GM21619 (cell line): ENCODE measurements at regions not wholly inside any gene's neighbourhood (a gene's known extent, or its start where the extent isn't known, plus 50 kb on each side); places are given as distances from the start of the nearest gene placed in this dataset.

Source experiments
- ATAC-seq: cut with Tn5 transposase; IDR thresholded peaks from one replicate; pipeline ENCODE4 v1.9.1; 2021; ENCODE audit not compliant: unreplicated experiment

DNA sequence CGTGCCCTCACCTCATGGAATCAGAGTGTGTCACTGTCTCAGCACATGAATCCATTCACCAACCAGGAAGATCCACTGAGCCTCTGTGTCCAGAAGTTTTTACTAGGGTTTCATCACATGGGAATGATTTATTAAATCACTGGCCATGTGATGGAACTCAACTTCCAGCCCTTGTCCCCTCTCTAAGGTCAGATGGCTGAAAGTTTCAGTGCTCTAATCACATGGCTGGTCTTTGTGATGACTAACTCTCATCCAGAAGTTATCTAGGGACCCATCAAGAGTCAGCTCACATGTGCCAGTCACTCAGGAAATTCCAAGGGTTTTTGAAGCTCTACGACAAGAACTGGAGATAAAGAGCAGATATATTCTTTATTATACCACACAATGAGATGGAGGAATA, 140.5 kb upstream of the GYPC start:
- no peak for ATAC-seq

DNA sequence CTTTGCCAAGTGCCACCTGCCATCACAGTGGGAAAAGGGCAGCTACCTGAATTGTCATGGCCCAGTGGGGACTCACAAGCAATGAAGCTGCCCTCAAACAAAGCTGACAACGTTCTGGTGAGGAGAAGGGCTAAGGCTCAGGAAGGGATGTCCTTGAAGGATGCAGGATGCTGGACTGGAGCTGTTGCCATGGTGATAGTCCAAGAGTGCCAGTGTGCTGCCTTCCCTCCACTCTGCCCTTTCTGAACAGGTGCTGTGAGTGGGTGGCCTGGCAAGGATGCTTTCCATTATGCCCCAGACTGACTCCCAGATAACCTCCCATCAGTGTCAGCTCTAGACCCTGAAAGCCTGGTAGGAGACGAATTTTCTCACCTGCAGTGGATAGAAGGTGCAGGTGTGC, 137.8 kb upstream of the GYPC start:
- ATAC-seq, result no peak

DNA sequence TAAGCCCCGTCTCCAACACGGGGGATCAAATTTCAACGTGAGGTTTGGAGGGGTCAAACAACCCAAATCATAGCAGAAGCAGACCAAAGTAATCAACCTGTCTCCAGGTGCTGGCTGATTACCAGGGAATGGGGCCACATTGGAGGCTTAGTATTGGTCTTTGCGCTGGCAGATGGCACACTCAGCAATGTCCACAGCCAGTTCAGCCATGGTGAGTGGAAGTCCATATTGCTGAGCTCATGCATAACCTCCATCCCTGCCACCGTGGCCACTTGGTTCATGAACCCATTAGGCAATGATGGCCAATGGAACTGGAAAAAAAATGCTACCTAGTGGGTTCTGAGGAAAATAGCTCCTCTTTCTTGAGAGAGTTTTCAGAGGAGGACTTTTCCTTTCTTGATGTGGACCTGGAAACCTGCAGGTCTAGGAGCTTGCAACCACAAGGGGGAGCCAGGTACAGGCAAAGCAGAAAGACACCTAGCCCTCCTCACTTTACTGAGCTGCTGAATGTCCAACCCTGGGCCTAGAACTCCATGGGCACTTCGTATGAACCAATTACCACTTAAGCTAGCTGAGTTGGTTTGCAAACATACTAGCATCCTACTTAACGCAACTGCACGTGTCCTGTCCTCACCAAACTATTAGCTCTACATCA, 128.0 kb upstream of the GYPC start:
- ATAC-seq, result peak; percentile 85

DNA sequence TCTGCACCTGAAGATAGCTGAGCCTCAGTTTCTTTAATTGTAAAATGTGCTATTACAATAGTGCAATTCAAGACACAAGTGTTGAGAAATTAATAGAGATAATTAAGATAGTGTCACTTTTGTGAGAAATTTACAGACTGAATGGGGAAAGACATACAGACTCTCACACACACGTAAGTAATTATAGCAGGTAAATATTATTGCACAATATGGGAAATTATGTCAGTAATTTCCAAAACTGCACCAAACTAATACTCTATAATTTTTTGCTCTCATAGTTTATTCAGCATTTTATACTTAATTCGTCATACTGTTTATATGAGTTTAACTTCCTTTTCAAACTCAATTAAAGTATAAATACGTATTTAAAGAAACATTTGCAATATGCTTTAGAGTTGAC, 124.9 kb upstream of the GYPC start:
- no peak for ATAC-seq

DNA sequence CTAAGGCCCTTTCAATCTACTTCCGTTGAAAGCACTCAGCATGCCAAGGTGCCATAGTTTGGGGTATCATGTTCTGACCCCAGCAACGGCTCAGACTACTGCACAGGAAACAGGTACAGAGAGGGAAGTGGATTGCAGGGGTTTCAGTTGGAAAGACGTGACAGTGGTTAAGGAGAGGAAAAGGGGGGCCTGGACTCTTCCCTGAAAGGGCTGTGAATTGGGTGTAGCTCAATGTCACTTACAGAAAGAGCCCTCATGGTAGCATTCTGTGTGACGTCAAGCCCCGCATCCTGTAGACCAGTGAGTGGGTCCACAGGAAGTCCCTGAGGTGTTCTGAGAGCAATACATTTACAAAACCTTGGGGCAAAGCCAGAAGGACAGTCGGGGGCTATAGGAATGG, 121.5 kb upstream of the GYPC start:
- peak; percentile 62 for ATAC-seq

DNA sequence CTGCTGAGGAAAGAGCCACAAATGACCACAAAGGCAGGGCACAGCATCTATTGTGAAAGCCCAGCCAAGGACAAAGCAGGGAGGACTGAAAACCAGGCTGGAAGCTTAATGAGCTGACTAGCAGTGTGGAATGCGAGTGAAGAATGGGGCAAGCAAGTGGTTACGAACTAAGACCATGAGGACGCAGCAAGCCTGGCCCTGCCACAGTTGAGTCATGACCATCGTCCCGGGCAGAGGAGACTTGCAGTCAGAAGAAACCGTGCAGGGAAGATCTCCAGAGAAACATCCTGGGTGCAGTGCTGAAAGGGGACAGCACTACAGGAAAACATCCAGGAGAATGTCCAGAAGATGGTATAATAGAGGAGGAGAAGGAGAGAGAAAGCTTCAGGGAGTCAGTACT, 120.5 kb upstream of the GYPC start:
- ATAC-seq, result no peak

DNA sequence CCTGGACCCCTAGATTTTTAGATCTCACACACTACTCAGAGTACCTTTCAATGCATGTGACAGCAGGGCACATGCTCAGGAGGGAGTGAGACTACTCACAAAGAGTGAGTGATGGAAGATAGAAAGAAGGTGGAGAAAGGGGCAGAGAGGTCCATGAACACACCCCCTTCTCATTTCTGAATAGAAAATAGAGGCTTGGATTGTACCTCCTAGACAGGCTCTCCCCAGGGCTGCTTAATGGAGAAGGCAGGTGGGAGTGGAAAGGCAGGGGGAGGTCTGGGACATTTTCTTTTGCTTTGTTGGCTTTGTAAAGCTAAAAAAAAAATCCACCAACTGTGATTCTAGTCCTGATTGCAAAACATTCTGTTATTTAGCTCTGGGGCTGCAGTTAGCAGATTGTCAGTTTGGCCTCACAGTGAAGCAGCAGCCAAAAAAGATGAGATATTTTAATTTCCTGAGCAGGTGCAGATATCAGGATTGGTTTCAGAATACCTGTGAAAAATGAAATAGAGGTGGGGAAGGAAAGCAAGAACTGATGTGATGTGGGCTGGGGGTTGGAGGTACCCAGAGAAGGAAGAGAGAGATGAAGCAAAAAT, 119.3 kb upstream of the GYPC start:
- ATAC-seq, result no peak

DNA sequence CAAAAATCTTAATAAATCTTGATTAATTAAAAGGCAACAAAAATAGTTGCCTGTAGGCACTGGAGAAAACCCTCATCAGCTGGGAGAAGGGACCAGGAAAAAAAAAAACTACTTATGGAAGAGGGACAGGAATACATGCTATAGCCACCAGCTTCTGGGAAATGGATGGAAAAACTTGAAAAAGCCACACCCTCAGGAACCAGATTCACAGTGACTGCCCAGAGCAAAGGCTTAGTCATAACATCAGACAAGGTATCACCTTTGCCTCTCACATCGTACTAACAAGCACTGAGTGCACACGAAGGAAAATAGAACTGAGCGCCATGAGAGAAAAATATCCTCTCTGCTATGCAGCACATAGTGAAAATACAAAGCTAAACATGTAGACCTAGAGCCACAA, 116.9 kb upstream of the GYPC start:
- ATAC-seq, result no peak

DNA sequence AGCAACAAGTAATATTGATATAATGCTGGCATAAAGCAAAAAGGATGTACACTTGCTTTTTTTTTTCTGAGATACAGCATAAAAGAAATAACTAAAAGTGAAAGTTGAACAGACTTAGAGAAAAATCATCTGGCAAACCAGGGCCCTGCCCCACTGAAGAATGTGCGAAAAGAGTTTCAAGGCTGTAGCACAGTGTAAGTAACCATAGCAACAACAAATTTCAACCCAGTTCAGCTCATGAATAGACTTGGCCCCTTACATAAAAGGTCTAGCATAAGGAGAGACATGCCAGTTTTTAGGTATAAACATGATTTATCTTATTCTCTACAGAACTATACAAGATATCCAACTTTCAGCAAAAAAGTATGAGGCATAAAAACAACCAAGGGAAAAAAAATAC, 113.7 kb upstream of the GYPC start:
- no peak for ATAC-seq

DNA sequence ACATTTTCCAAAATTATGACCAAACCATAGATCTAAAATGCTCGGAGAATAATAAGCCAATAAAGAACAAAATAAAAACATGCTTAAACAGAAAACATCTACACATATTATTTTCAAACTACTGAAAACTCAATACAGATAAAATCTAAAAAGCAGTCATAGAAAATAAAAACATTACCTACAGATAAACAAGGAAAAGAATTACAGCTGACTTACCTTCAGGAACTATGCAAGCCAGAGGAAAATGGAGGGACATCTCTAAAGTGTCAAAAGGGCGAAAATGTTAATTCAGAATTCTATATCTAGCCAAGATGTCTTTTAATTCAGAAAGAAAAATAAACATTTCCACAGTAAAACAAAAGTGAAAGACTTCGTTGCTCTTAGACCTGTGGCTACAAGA, 112.9 kb upstream of the GYPC start:
- no peak for ATAC-seq

DNA sequence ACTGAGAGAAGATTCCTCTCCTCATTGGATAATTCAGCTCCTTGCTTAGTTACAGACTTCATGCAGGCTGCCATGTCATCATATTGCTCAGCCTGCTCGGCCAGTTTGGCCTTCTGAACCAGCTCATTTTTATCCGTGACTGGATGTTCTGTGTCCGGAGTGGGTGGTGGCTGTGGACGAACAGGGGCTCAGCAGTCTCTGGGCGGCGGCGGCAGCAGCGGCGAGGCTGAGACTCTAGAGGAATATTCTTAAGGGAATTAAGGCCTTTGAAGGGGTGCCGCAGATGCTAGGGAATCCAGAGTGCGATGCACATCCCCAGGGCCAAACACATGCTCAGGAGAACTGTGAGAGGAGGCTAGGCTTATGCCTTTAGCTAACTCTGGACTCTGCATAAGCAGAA, 97.9 kb upstream of the GYPC start:
- ATAC-seq, result no peak

DNA sequence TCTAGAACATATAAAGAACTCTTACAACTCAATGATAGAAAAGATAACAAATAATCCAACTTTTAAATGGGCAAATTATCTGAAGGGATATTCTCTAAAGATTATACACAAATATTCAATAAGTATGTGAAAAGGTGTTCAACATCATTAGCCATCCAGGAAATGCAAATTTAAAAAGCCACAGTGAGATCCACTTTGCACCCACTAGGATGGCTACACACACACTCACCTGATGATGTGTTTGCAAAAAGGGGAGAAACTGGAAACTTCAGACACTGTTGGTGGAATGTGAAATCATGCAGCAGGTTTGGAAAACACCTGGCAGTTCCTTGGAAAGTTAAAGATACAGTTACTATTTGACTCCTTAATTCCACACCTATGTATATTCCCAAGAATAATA, 87.2 kb upstream of the GYPC start:
- no peak for ATAC-seq

DNA sequence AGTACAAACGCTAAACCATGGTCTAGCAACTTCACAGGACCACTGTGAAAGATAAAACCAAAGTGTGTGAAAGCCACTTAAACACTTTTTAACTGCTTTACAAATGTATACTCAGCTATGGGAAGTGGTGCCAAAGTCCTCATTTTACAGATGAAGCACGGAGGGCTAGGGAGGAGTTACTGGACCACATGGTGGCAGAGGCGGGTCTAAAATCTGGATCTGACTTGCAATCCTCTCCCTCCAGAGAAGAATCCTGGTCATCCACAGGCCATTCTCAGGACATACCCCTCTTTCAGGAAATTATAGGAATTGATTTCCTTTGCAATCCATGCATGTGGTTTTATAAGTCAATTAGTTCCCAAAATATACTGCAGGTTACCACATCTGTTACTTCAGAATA, 84.6 kb upstream of the GYPC start:
- ATAC-seq, result no peak

DNA sequence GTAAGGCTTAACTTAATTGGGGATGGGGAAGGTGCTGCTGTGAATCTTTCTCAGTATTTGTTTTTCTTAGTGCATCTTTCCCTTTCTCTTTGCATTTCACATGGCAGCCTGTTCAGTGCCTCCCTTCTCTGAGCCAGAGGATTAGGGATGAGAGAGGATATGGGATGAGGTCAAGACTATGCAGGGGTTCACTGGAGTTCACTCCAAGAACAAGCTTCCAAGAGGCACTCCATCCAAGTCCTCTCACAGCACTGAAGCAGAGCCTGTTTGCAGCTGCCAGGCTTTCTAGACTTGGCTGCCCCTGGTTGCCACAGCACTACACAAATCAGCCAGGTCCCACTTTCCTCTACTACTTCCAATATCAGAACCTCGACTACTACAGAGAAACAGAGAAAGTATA, 80.3 kb upstream of the GYPC start:
- ATAC-seq, result no peak

DNA sequence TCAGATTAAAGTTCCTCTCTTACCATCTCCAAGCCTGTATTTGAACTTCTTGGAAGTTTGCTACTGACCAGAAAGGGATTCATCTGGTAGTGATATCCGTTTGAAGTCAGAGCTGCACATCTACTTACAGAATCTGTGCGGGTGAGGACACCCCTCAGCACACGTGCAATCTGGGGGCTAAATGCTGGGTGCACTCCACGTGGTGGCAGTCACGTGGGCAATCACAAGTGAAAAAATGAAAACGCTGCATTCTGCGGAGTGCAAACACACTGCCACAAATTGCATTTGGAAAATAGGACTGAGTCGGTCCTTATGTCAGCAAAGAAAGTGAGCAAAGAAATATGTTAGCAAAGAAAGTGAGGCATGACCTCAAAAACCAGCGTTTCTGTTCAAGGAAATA, 76.1 kb upstream of the GYPC start:
- ATAC-seq, result no peak

DNA sequence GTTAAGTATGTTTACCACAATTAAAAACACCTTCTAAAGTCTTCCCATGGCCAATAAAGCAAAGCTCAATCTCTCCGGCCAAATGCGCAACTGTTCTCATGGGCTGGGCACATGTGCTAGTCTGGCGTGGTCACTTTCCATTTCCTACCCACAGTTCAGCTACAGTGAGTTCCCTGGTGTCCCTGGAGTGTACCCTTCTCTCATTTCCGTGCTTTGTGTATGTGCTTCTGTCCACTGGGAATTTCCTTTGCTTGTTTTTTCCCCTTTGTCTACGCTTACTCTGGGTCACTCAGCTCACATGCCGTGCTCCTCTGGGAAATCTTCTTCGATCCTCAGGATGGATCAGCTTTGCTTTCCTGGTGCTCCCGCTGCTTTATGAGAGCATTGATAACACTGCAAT, 69.6 kb upstream of the GYPC start:
- ATAC-seq, result no peak

DNA sequence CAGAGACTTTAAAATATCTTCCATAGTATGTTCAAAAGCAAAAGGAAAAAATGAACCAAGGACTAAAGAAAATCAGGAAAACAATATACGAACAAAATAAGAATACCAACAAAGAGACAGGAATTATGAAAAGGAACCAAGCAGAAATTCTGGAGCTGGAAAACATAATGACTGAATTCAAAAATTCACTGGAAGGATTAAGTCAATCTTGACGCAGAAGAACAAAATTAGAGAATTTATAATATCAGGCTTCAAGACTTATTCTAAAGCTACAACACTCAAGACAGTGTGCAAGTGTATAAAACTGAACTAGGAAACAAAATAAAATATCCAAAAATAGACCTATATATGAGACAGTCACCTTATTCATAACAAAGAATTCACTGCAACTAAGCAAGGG, 56.9 kb upstream of the GYPC start:
- ATAC-seq, result no peak

DNA sequence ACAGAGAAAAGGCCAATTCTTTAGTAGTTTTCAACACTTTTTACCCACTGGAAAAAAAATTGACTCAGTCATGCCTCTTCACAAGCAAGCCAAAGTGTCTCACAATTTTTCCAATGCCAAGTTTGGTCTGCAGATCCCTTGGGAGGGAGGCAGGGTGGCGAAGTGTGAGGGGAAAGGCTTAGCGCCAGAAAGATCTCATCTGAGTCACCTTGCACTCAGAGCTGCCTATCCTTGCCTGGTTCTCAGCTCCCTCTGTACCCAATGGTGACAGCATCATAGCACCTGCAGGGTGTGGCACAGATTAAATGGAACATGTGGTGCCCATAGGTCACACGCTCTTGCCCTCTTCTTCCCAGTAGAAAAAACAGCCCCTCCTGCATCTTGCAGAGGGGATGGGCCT, 55.2 kb upstream of the GYPC start:
- ATAC-seq, result no peak

DNA sequence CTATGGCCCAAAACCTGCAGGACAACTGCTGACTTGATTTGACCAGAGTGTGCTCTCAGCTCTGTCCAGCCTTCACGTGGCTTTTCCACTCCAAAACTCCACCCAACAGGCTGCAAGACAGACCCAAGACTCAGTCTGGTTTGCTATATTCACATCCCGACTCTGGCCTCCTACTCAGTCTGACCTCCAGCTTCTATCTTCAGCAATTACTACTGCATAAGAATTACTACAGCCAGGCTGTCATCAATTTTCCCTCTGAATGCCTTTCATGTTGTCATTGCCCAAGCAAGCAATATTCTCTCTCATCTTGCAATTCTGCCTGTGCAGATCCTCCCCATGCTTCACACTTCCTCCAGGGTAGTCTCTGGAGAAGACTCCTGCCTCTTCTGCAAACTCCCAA, 53.6 kb upstream of the GYPC start:
- no peak for ATAC-seq
